Jurkat, Clone E6-1 (cell line): ENCODE measurements at regions not wholly inside any gene's neighbourhood (a gene's known extent, or its start where the extent isn't known, plus 50 kb on each side); places are given as distances from the start of the nearest gene placed in this dataset.

Experiments used
- DNase-seq: peaks from one replicate; pipeline ENCODE4 v3.0.0-alpha.2; 2011; ENCODE audit warnings: low read depth, low spot score
- H3K4me3 ChIP-seq: 2 replicates; pipeline ENCODE4 v1.5.1; 2011; ENCODE audit warnings: mild to moderate bottlenecking, low read length, control low read depth, moderate library complexity

- DNase-seq = no peak
- no peak overlapping the region for H3K4me3 ChIP-seq
Observed at GRCh38 chr1:118751166-118751565, 237.0 kb downstream of the TBX15 start.

GRCh38 chr1:118744420-118744819 is 243.7 kb downstream of the TBX15 start:
- H3K4me3 ChIP-seq = no peak overlapping the region
- no peak for DNase-seq

- no peak for DNase-seq
- no peak overlapping the region for H3K4me3 ChIP-seq
Observed at GRCh38 chr1:118739501-118739900, 248.6 kb downstream of the TBX15 start.

- DNase-seq = no peak
Observed at GRCh38 chr1:118736322-118736721, 251.8 kb downstream of the TBX15 start.

GRCh38 chr1:118717893-118718292 is 270.2 kb downstream of the TBX15 start:
- H3K4me3 ChIP-seq = no peak overlapping the region
- DNase-seq = no peak

More at GRCh38 chr1:118736322-118736721, 251.8 kb downstream of the TBX15 start:
- no peak overlapping the region for H3K4me3 ChIP-seq

- no peak for DNase-seq
- no peak overlapping the region for H3K4me3 ChIP-seq
Observed at GRCh38 chr1:118716775-118717174, 271.4 kb downstream of the TBX15 start.

- DNase-seq = no peak
- H3K4me3 ChIP-seq = no peak overlapping the region
Observed at GRCh38 chr1:118711356-118711755, 276.8 kb downstream of the TBX15 start.

GRCh38 chr1:118698911-118699310 is 289.2 kb downstream of the TBX15 start:
- DNase-seq = no peak
- H3K4me3 ChIP-seq = no peak overlapping the region

- no peak overlapping the region for H3K4me3 ChIP-seq
- DNase-seq = no peak
Observed at GRCh38 chr1:118692143-118692542, 296.0 kb downstream of the TBX15 start.

GRCh38 chr1:118688891-118689290 is 299.3 kb downstream of the TBX15 start:
- H3K4me3 ChIP-seq = no peak overlapping the region
- DNase-seq = no peak

GRCh38 chr1:118661769-118662320 is 326.3 kb downstream of the TBX15 start:
- DNase-seq = no peak

GRCh38 chr1:118660769-118661168 is 327.4 kb downstream of the TBX15 start:
- DNase-seq = no peak
- H3K4me3 ChIP-seq = no peak overlapping the region

More at GRCh38 chr1:118661769-118662320, 326.3 kb downstream of the TBX15 start:
- no peak overlapping the region for H3K4me3 ChIP-seq

GRCh38 chr1:118659646-118660045 is 328.5 kb downstream of the TBX15 start:
- DNase-seq = no peak
- H3K4me3 ChIP-seq = no peak overlapping the region

- no peak overlapping the region for H3K4me3 ChIP-seq
- no peak for DNase-seq
Observed at GRCh38 chr1:118650107-118650807, 337.9 kb downstream of the TBX15 start.

- H3K4me3 ChIP-seq = no peak overlapping the region
- DNase-seq = no peak
Observed at GRCh38 chr1:118649369-118650106, 338.6 kb downstream of the TBX15 start.

GRCh38 chr1:118636004-118636403 is 352.1 kb downstream of the TBX15 start:
- H3K4me3 ChIP-seq = no peak overlapping the region
- no peak for DNase-seq

- H3K4me3 ChIP-seq = no peak overlapping the region
- no peak for DNase-seq
Observed at GRCh38 chr1:118627435-118627834, 360.7 kb downstream of the TBX15 start.

- no peak overlapping the region for H3K4me3 ChIP-seq
- DNase-seq = no peak
Observed at GRCh38 chr1:118621839-118622238, 366.3 kb downstream of the TBX15 start.

- DNase-seq = no peak
Observed at GRCh38 chr1:118618618-118619340, 369.4 kb downstream of the TBX15 start.

GRCh38 chr1:118617916-118618315 is 370.2 kb downstream of the TBX15 start:
- H3K4me3 ChIP-seq = no peak overlapping the region
- DNase-seq = no peak

More at GRCh38 chr1:118618618-118619340, 369.4 kb downstream of the TBX15 start:
- no peak overlapping the region for H3K4me3 ChIP-seq
